DND-41 (cell line): ENCODE measurements at regions not wholly inside any gene's neighbourhood (a gene's known extent, or its start where the extent isn't known, plus 50 kb on each side); places are given as distances from the start of the nearest gene placed in this dataset.

ENCODE experiments used
- ATAC-seq: fragments of 200-7000 bp; cut with Tn5 transposase; 3 replicates; pipeline ENCODE4 v1.9.1; 2021; ENCODE audit warnings: low read depth; ENCODE audit not compliant: insufficient read depth
- DNase-seq: peaks from one replicate; pipeline ENCODE4 v3.0.0-alpha.2; 2020
- H2AFZ ChIP-seq: 2 replicates; pipeline ENCODE4 v1.6.0; 2012; ENCODE audit warnings: low read depth, low read length
- H3K27ac ChIP-seq: 2 replicates; pipeline ENCODE4 v1.5.1; 2012; ENCODE audit warnings: low read length, inconsistent platforms
- H3K27me3 ChIP-seq: fragments of 200-600 bp; sonication (generic); 2 replicates; pipeline ENCODE4 v1.6.0; 2012; ENCODE audit warnings: low read length, mild to moderate bottlenecking, inconsistent platforms; ENCODE audit not compliant: insufficient read depth, poor library complexity
- H3K36me3 ChIP-seq: 2 replicates; pipeline ENCODE4 v1.5.1; 2012; ENCODE audit warnings: low read length, inconsistent platforms; ENCODE audit not compliant: insufficient read depth
- H3K4me1 ChIP-seq: 2 replicates; pipeline ENCODE4 v1.5.1; 2012; ENCODE audit warnings: mild to moderate bottlenecking, low read length; ENCODE audit not compliant: insufficient read depth
- H3K4me2 ChIP-seq: 2 replicates; pipeline ENCODE4 v1.6.0; 2012; ENCODE audit warnings: mild to moderate bottlenecking, moderate library complexity, low read length, inconsistent platforms; ENCODE audit not compliant: insufficient read depth
- H3K4me3 ChIP-seq, 2 experiments: fragments of 200-600 bp in 1 of 2; shearing (Covaris generic) in 1 of 2; 2 replicates each; pipeline ENCODE4 v1.5.1; 2012 to 2016; ENCODE audit warnings: inconsistent platforms in 2 of 2, low read length in 2 of 2, mild to moderate bottlenecking in 2 of 2, low read depth in 1 of 2, moderate library complexity in 1 of 2
- H3K79me2 ChIP-seq: 2 replicates; pipeline ENCODE4 v1.6.0; 2012; ENCODE audit warnings: low read length, inconsistent platforms; ENCODE audit not compliant: insufficient read depth
- H3K9ac ChIP-seq: 2 replicates; pipeline ENCODE4 v1.6.0; 2012; ENCODE audit warnings: low read depth, mild to moderate bottlenecking, inconsistent platforms, low read length, moderate library complexity
- H3K9me3 ChIP-seq: 2 replicates; pipeline ENCODE4 v1.5.1; 2012; ENCODE audit warnings: low read length, moderate library complexity, mild to moderate bottlenecking, inconsistent platforms; ENCODE audit not compliant: insufficient read depth, severe bottlenecking
- H4K20me1 ChIP-seq: 2 replicates; pipeline ENCODE4 v1.6.0; 2012; ENCODE audit warnings: low read length; ENCODE audit not compliant: insufficient read depth
- CTCF ChIP-seq: IDR thresholded peaks from 2 replicates; pipeline ENCODE4 v1.5.1; 2012; ENCODE audit warnings: borderline replicate concordance, low read length, moderate library complexity, mild to moderate bottlenecking; ENCODE audit not compliant: poor library complexity, severe bottlenecking; ENCODE audit errors: extremely low read depth
- EZH2 ChIP-seq: IDR thresholded peaks from 3 replicates; pipeline ENCODE4 v1.6.1; 2012; ENCODE audit warnings: borderline replicate concordance, low read depth, mild to moderate bottlenecking, moderate library complexity, low read length, inconsistent platforms; ENCODE audit not compliant: severe bottlenecking

- Histone ChIP-seq H3K9ac (no peak overlapping the region), H4K20me1 (no peaks in the 10 kb centered on the region), H2AFZ (no peak overlapping the region), H3K27ac (no peak overlapping the region), H3K4me3 (no peak overlapping the region), H3K27me3 (no peaks in the 10 kb centered on the region), H3K36me3 (no peaks in the 10 kb centered on the region), H3K9me3 (no peaks in the 10 kb centered on the region), H3K4me1 (no peaks in the 10 kb centered on the region), H3K4me2 (no peak overlapping the region), H3K79me2 (no peaks in the 10 kb centered on the region)
- TF ChIP-seq CTCF = no peak
- TF ChIP-seq EZH2 = no peak
- DNase-seq (no peak), ATAC-seq (no peak)
These were observed 335.4 kb downstream of the SLC4A3 start for GRCh38 chr2:219962801-219963200.

- H3K9ac ChIP-seq = no peak overlapping the region
- no peak for DNase-seq
- no peak overlapping the region for H3K4me2 ChIP-seq
- H2AFZ ChIP-seq = no peak overlapping the region
- H3K4me3 ChIP-seq = no peak overlapping the region
- ATAC-seq = no peak
- no peaks in the 10 kb centered on the region for H3K9me3 ChIP-seq
- H3K36me3 ChIP-seq = no peaks in the 10 kb centered on the region
- no peaks in the 10 kb centered on the region for H4K20me1 ChIP-seq
- TF ChIP-seq CTCF (no peak), EZH2 (no peak)
- H3K4me1 ChIP-seq = no peaks in the 10 kb centered on the region
- H3K27me3 ChIP-seq = no peaks in the 10 kb centered on the region
- H3K27ac ChIP-seq = no peak overlapping the region
- no peaks in the 10 kb centered on the region for H3K79me2 ChIP-seq
These were observed 338.1 kb downstream of the SLC4A3 start for GRCh38 chr2:219965287-219966194.

GRCh38 chr2:219967247-219968245 lies 340.1 kb downstream of the SLC4A3 start:
- DNase-seq (no peak), ATAC-seq (no peak)
- Histone ChIP-seq H3K9ac (no peak overlapping the region), H4K20me1 (no peaks in the 10 kb centered on the region), H3K36me3 (no peaks in the 10 kb centered on the region), H3K27ac (no peak overlapping the region), H3K9me3 (no peaks in the 10 kb centered on the region), H3K4me1 (no peaks in the 10 kb centered on the region), H2AFZ (no peak overlapping the region), H3K4me2 (no peak overlapping the region), H3K79me2 (no peaks in the 10 kb centered on the region), H3K4me3 (no peak overlapping the region), H3K27me3 (no peaks in the 10 kb centered on the region)
- TF ChIP-seq EZH2 (no peak), CTCF (no peak)
